Central memory CD4-positive, alpha-beta T cell (primary cell): ENCODE measurements at regions not wholly inside any gene's neighbourhood (a gene's known extent, or its start where the extent isn't known, plus 50 kb on each side); places are given as distances from the start of the nearest gene placed in this dataset.

Experiments
- DNase-seq: peaks from one replicate; pipeline ENCODE4 v3.0.0; 2022

DNA sequence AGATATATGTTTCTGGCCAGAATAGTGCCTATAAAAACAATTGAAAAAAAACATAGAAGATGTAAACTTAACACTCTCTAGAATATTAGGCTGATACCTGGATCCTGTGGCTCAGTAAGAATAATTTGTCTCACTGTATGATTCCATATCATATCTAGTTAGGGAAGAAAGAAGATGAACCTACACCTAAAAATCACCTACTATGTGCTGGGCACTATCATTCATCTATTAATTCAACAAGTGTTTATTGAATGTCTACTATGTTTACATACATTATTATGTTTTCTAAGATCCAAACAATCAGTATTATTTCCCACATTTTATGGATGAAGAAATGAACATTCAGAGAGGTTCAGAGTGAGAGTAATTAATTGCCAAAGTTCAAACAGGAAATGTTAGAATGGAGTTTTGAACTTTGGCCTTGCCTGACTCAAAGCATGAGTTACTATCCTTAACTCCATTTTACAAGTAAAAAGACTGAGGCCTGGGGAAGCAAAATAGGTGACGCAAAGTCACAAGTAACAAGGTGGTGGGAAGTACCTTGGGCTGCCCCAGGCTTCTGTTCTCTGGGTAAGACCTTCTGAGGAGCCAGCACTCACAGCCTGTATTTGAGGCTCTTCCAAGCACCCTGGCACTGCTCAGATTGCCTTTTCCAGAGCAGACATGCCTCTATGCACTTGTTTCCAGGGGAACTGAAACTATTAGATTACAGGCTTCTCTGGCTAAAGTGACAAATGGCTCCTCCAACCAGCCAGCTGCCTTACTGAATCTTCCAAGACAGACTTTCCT lies 111.1 kb upstream of the ACSL4 start:
- no peak for DNase-seq

DNA sequence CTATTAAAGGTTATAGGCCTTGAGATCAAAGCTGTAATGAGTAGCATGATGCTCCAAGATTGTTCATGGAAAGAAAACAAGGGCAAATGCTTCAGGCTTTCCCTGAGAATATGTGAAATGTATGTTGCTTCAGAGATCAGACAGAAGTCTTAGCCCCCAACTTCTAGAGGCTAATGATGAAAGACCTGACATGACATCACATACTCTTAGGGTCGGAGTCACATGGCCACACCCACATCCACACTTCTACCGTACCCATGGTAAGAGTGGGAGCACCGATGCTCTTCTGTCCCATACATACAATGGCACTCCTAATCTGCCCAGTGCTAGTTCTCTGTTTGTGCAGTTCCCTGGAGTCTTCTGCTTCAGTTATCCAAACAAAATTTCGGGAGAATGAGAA lies 111.9 kb upstream of the ACSL4 start:
- no peak for DNase-seq

DNA sequence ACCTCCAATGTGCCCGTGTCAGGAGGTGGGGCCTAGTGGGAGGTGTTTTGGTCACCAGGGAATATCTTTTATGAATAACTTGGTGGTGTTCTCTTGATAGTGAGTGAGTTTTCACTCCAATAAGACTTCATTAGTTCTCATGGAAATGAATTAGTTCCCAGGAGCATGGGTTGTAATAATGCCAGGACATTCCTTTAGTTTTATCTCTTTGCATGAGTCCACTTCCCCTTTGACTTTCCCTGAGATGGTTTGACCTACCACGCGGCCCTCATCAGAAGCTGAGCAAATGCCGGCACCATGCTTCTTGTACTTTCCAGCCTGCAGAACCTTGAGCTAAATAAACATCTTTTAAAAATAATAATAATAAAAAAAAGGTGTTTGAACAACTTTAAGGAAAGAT lies 112.9 kb upstream of the ACSL4 start:
- no peak for DNase-seq

DNA sequence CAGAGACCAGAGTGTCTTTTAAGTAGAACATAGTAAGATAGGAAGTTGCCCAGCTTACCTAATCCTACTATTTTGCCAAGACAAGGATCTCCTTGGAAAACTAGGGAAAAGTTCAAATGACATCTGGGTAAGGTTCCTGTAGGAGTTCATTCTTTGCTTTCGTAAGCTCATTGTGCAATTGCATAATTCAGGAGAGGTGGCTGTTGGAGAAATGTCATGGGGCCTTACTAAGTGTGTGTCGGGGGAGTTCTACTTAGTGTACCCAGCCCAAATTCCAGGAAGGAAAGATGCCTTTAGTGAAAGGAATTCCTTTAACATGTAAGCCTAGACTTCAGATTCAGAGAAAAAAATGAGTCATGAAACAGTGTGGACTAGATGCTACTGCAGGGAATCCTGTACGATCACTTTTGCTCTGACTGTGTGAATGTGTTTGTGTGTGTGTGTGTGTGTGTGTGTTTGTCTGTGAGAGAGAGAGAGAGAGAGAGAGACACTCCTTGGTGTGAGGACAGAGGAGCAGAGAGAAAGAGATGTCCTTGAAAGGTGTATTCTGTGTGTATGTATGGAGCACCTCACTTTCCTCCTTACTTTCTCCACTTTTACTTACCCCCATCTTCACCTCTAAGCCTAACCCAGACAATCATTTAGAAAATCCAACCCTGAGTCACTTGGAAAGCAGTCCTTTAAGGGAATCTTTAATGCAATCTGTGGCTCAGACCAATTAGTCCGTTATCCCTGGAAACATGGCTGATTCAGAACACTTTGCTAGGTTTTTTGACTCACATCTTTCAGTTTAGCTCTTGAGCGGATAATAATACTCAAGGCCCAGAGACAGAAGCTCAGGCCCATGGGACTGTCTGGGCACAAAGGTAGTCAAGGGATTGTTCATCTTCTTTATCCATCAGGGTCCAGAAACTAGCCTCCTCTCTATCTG lies 114.5 kb upstream of the ACSL4 start:
- DNase-seq, result no peak

DNA sequence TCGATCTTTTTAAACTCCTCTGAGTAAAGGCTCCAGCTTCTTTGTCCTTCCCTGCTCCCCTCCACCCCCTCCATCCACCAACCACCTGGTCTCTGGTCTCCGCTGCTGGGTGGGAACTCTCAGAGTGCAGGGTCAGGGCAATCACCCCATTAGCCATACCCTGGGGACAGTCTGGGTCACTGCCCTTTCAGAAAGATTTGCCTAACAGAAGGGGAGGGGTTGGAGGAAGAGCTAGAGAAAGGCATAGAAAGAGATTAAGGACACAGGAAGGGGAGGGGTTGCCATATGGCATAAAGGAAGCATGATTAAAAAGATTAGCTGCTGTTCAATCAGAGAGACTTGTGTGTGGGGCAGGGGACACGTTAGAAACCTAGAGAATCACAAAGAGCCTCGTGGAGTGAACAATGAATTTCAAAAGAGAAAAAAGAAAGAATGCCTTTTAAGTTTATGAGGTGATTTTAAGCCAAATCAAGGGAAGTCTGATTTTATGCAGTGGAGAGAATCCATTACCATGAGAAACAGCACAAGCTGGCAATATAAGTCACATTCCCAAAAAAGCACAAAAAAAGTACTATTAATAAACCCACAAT lies 115.5 kb upstream of the ACSL4 start:
- DNase-seq, result no peak

DNA sequence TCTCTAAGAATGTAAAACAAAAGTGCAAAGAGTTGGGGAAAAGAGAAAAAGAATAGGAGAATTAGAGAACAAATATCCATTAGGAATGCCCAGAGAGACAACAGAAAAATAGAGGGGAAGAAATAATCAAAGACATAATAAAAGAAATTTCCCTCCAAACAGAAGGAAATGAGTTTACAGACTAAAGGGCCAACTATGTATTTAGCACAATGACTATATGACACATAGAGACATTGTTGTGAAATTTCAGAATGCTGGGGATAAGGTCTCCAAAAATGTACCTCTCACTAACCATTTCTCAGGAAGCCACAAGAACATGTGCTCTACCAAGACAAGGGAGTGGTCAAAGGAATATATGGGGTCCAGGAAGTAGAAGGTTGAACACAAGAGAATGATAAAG lies 121.0 kb upstream of the ACSL4 start:
- no peak for DNase-seq

DNA sequence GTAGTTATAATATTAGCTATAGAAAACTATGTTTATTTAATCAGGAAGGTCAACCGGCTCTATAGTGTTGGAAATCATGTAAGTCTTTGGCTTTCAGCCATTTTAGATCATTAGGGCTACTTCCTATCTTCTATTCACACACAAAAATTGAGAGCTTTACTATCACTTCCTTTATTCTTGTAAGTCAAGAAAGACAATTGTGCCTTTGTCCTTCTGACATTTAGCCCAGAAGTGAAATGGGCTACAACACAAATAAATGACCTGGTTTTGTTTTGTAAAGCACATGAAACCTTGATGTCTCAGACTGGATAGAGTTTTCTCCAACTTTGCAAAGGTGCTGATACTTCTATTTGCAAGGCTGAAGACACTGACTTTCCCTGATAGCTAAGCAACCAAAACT lies 122.4 kb upstream of the ACSL4 start:
- no peak for DNase-seq

DNA sequence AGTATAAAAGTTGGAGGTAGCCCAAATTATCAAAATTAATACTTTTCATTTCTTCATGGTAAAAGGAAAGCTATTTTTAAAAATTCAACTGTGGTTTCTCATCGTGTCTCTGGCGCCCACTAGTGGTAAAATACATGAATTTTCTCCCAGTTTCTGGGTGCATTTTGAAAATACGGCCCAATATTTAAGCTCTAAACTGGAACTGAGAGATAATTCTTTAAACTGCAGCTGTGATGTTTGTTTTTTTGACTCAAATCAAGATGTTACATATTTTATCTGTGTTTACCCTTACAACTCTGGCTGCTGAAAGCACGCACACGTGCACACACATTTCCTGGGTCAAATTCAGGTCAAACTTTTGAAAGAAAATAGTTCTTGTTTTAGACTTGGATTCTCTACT lies 123.9 kb upstream of the ACSL4 start:
- peak; percentile 29 for DNase-seq

DNA sequence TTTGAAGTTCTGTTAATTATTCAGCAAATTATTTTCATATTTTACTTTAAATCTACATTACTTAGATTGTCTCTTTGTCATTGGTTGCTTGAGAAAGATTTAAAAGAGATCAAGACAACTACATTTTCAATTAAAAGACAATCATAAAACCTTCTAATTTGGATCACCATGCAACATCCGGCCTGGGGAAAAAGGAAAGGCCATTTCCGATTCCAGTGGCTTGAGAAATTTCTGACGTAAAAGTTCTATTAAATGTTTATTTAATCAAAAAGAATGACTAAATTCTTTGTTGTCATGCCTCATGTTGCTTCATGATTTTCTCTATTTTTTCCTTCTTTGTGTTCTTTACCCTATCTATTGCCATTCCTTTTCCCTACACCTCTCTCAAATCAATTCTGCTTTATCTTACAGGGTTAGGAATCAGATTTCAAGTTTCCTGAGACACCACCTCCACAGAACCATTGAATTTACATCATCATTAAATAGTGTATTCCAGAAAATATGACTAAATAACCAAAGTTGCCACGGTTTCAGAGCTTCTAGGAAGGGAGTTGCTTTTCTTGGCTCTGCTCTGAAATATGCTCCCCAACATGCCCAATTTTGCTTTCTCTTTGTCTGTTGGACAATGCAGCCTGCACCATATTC lies 124.6 kb upstream of the ACSL4 start:
- DNase-seq, result no peak

DNA sequence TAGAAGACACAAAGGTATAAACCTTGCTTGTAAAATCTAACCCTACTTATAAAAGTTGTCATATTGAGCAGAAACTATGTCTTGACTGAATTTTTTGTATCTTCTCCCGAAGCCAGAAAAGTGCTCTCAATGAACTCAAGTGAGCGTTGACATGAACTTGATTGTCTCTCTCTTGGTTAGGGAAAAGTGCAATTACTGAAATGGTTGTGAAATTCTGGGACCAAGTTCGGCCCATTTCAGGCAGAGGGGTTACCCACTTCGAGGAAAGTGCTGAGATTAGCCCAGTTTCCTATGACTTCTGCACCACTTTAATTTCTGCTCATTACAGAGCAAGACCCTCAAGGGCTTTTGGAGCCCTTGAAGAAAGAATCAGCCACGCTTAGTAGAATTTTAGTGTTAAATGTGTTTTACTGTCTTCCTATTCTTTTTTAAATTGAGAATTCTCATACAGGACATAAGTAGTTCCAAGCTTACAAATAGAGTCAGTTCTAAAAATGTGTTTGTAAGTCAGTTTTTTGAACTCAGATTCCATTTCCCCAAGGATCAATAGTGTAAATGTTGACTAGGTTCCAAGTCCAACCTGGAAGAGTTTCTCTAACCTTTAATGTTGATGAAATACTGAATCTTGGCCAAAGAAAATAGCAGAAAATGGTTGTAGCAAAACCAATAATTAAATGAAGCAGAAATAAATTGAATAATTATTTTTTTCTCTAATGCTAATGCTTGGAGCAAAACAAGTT lies 125.7 kb upstream of the ACSL4 start:
- no peak for DNase-seq

DNA sequence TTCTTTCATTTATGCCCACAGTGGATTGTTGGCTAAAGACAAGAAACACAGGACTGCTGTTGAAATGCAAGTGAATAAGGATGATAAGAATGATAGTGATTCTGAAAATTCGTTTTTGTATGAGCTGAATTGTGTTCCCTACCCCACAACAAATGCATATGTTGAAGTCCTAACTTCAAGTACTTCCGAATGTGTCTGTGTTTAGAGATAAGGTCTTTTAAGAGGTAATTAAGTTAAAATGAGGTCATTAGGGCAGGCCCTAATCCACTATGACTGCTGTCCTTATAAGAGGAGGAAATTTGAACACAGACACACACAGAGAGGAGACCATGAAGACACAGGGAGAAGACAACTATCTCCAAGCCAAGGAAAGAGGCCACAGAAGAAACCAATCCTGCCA lies 126.6 kb upstream of the ACSL4 start:
- DNase-seq, result no peak

DNA sequence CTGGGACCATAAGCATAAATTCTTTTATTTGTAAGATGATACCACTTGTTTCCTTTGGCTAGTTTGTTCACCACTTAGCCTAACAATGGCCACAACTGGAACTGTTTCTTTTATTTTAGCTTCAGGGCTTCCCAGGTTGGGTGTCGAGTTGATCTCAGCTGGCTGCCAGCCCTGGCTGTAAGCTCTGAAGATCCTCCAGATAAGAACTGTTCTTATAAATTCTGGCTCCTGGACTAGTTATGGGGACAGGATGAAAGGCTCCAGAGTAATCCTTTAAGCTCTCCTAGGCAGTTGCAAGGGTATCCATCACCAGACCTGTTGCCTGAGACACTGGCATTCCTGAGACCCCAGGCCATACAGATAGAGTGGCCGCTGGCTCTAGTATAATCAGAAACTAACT lies 129.4 kb upstream of the ACSL4 start:
- no peak for DNase-seq

DNA sequence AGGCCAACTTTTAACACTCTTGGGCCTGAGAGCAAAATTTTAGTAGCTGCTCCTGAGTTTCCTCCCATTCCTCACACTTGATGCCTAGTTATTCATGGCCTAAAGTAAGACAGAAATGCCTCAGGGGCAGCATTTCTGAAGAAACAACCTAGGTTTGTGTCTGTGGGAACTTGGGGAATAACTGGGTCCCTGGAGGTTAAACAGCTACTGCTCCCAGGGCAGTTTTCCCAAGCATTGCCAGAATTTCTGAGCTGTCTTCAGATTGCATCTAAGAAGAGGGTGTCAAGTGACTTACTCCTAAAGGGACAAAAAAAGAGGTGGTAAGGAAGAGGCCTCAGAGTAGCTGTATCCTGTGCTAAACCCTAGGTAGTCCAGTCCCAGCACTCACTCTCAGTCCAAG lies 130.8 kb upstream of the ACSL4 start:
- no peak for DNase-seq

DNA sequence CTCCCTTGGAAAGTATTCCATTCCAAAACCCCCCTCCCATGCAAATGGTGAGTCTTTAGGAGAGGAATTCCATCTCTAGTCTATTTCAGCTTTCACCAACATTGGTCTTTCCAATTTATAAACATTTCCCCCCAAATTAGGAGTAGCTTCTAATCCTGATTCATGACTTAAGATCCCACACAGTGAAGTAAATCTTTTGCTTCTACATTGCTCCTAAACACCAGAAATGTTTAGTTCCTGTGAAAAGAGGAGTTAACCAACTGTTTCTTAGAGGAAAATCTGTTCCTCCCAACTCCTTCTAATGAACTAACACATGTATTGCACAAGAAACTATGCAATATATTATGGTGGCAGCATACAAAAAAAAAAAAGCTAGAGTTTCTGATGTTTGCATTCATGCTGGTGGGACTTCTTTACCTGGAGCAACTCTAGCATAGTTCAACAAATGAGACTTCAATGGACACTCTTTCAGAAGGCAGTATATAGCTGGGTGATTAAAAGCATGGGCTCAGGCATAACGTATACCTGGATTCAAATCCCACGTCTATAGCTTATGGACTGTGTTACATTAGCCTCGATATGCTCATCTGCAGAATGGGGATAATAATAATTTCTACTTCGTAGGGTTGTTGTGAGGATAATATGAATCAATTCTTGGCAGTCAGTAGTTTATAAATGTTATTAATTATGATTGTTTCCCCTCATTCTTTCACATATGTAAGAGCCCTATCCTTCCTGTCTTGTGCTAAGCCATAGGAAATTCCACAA lies 131.6 kb upstream of the TMEM164 start:
- no peak for DNase-seq

DNA sequence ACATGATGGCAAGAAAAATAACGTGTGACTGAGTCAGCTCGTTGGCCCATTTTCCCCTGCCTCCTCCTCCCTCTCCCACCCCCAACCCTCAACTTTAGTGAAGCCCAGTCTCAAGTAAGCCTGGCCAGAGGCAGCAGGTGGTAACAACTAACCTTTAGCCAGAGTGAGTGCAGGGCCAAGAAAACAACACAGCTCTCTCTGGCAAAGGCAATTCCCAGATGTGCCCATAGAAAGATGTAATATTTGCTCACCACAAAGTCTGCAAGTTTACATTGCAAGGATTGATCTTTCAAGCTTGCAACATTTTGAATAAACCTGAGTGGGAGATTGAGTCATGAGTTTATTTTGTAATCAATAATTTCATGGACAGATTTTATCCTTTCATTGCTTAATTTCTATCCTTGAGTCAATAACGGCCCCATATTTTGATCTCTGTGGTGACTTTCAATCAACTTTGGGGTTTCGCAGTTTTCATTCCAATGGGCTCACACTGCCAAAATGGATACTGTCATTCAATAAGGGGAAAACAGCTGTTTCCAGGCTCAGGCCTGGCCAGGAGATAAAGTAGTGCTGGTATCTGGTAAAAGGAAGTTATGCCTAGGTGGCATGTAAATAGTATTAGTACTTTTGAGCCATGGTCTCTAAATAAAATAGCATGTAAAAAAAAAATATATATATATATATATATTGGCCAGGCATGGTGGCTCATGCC lies 130.7 kb upstream of the TMEM164 start:
- no peak for DNase-seq

DNA sequence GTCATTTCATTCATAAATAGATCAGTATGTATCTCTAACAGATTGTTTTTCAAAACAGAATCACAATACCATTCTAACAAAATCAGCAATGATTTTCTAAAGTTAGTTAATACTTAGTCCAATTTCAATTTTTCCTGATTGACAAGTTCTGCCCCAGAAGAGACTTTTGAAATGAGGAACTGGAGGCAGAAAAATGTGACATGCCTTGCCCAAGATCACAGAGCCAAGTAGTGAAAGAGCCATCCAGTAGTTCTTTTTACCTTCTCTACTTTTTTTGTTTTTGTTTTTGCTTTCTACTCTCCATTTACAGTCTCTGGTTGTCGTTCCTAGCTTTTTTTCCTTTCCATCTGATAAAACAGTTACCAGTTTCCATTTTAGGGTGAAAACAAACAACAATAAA lies 129.3 kb upstream of the TMEM164 start:
- no peak for DNase-seq

DNA sequence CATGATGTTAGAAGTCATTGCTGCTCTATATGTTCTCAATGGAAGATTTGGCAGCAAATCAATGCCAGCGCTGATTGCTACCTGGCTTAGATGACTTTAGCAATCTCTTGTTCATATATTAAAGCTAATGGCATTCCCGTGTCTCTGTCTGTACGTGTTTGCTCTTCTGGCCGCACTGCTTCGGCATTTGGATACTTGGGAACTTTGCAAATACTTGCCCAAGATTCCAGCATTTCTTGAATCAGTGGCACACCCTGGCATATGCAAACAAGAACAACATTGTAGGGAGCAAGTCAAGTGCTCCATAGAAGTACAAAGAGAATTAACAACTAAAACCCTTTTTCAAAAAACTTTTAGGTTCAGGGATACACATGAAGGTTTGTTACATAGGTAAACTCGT lies 128.9 kb upstream of the TMEM164 start:
- no peak for DNase-seq

DNA sequence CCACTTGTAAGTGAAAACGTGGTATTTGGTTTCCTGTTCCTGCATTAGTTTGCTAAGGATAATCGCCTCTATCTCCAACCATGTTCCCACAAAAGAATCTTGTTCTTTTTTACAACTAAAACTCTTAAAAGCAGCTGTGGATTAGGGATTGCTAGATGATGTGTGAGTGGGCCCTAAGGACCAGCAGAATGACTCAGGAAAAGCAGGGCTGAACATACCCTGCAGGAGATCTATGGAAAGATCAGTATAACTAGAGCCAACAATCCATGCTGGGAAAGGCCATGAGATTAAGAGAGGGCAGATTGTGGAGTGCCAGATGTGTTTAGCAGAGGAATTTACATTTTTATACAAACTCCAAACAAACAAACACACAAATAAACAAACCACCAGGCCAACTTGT lies 128.4 kb upstream of the TMEM164 start:
- no peak for DNase-seq

DNA sequence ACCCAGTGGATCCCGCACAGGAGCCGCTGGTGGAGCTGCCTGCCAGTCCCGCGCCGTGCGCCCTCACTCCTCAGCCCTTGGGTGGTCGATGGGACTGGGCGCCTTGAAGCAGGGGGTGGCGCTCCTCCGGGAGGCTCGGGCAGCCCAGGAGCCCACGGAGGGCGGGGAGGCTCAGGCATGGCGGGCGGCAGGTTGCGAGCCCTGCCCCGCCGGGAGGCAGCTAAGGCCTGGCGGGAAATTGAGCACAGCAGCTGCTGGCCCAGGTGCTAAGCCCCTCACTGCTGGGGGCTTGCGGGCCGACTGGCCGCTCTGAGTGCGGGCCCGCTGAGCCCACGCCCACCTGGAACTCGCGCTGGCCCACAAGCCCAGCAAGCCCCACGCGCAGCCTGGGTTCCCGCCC lies 127.1 kb upstream of the TMEM164 start:
- no peak for DNase-seq

DNA sequence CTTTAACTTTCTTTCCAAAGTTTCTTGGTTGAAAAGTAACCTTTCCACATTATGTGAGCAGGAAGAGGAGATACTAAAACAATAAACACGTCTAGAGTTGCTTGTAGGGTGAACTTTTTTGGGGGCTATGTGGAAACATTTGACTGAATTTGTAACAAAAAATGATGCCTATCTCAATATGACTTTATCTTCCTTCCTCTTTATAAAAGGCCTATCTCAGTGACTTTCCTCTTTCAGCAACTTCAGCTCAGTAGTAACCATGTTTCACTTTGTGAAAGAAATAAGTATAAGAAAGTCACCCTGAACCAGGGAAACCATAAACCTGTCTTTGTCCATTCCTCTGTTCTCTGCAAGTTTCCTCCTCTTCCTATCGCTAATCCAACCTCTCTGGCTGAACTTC lies 124.7 kb upstream of the TMEM164 start:
- DNase-seq, result no peak

DNA sequence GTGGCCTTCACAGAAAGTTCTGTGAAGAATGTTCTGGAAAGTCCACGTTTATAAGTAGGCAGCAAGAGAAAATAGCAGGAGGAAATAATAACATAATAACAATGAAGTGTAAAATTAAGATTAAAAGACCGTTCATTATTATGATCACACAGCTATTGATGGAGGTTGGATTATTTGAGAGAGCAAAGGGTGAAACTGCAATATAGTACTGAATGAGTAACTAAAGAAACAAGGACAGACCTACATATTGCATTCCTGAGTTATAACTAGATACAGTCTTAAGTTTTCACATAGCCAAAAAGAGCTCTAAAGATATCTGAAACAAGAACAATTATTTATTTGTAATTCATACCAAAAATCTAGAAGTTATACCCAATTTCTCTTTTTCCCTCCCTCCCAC lies 122.9 kb upstream of the TMEM164 start:
- no peak for DNase-seq
